ENCODE measurements at regions not wholly inside any gene's neighbourhood (a gene's known extent, or its start where the extent isn't known, plus 50 kb on each side); places are given as distances from the start of the nearest gene placed in this dataset.

DNA sequence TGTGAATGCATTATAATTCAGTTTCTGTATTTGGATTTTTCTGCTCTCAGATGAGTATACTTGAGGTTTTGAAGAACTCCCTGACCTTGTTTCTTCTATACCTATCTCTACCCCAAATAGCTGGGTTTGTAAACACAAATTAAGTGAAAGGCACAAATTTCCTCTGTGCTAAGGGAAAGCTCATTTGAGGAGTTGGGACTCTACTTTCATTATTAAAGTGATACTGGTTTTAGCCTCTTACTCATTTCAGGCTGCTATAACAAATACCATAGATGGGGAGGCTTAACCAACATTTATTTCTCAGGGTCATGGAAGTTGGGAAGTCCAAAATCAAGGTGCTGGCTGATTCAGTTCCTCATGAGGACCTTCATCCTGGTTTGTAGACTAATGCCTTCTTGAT lies 97.2 kb upstream of the ANKH start:
- no peak overlapping the region for H3K27ac ChIP-seq
- no peak overlapping the region for H3K4me3 ChIP-seq (ENCODE audit: low read depth in 1 of 2, low read length in 1 of 2)
- TF ChIP-seq, protein P1, sequence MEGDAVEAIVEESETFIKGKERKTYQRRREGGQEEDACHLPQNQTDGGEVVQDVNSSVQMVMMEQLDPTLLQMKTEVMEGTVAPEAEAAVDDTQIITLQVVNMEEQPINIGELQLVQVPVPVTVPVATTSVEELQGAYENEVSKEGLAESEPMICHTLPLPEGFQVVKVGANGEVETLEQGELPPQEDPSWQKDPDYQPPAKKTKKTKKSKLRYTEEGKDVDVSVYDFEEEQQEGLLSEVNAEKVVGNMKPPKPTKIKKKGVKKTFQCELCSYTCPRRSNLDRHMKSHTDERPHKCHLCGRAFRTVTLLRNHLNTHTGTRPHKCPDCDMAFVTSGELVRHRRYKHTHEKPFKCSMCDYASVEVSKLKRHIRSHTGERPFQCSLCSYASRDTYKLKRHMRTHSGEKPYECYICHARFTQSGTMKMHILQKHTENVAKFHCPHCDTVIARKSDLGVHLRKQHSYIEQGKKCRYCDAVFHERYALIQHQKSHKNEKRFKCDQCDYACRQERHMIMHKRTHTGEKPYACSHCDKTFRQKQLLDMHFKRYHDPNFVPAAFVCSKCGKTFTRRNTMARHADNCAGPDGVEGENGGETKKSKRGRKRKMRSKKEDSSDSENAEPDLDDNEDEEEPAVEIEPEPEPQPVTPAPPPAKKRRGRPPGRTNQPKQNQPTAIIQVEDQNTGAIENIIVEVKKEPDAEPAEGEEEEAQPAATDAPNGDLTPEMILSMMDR (IDR thresholded peaks at IDR 0.05), result no peak
- H3K27me3 ChIP-seq, result no peaks in the 10 kb centered on the region
- no peaks in the 10 kb centered on the region for H3K36me3 ChIP-seq
- no peaks in the 10 kb centered on the region for H3K9me3 ChIP-seq
- H3K4me1 ChIP-seq (ENCODE audit: control insufficient read depth in 1 of 2, insufficient read depth in 1 of 2, low read depth in 1 of 2, low read length in 1 of 2), result no peaks in the 10 kb centered on the region

DNA sequence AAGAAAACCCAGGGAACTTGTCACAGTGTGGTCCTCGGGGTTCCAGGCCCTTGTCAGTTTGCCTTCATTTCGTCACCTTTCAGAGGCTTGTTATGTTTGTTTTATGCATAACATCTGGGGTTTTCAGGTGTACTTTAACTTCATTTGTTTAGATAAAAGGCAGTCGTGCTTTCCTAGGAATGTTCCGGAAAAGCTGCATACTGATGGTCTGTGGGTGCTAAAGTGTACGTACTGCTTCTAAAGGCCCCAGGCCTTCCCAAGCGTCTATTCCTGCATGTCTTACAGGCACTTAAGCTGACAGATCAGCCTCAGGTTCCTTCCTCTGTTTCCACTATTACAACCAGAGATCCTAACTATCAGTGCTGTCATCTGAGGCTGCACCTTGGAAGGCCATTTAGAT lies 95.6 kb upstream of the ANKH start:
- no peak overlapping the region for H3K27ac ChIP-seq
- TF ChIP-seq, protein P1 (IDR thresholded peaks at IDR 0.05), result no peak
- no peaks in the 10 kb centered on the region for H3K27me3 ChIP-seq
- H3K4me3 ChIP-seq (ENCODE audit: low read depth in 1 of 2, low read length in 1 of 2), result no peak overlapping the region
- H3K36me3 ChIP-seq, result no peaks in the 10 kb centered on the region
- H3K4me1 ChIP-seq (ENCODE audit: control insufficient read depth in 1 of 2, insufficient read depth in 1 of 2, low read depth in 1 of 2, low read length in 1 of 2), result no peaks in the 10 kb centered on the region
- no peaks in the 10 kb centered on the region for H3K9me3 ChIP-seq

DNA sequence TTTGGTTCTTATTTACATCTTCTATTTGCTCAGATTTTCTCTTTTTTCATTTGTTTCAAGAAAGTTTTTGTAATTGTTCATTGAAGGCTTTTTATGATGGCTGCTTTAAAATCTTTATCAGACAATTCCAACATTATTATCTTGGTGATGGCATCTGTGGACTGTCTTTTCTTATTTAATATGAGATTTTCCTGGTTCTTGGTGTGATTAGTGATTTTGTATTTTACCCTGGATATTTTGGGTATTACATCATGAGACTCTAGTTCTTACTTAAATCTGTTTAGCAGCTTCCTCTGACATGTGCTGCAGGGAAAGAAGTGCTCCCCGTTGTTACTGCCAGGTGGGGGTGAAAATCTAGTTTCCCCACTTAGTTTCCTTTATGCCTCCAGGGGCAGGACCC lies 94.2 kb upstream of the ANKH start:
- TF ChIP-seq, protein P1 (IDR thresholded peaks at IDR 0.05), result no peak
- no peaks in the 10 kb centered on the region for H3K4me1 ChIP-seq (ENCODE audit: control insufficient read depth in 1 of 2, insufficient read depth in 1 of 2, low read depth in 1 of 2, low read length in 1 of 2)
- no peaks in the 10 kb centered on the region for H3K27me3 ChIP-seq
- no peak overlapping the region for H3K27ac ChIP-seq
- H3K4me3 ChIP-seq (ENCODE audit: low read depth in 1 of 2, low read length in 1 of 2), result no peak overlapping the region
- H3K36me3 ChIP-seq, result no peaks in the 10 kb centered on the region
- H3K9me3 ChIP-seq, result no peaks in the 10 kb centered on the region

DNA sequence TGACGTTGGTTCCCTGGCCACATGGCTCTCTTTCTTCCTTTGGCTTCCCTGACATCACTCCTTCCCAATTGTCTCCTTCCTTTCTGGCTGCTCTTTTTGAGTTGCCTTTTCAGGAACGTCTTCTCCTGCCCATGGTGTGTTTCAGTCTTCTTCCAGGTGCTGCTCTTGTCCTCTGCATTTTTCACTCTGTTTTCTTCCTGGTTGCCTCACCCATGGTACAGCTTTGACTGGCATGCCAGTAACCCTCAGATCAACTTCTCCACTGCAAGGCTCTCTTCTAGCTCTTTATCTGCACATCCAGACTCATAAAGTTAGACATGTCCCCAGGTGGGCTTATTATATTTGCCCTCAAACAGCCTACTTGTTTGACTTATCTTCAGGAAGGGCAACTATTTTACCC lies 91.0 kb upstream of the ANKH start:
- no peaks in the 10 kb centered on the region for H3K4me1 ChIP-seq (ENCODE audit: control insufficient read depth in 1 of 2, insufficient read depth in 1 of 2, low read depth in 1 of 2, low read length in 1 of 2)
- no peak overlapping the region for H3K27ac ChIP-seq
- H3K36me3 ChIP-seq, result no peaks in the 10 kb centered on the region
- H3K4me3 ChIP-seq (ENCODE audit: low read depth in 1 of 2, low read length in 1 of 2), result no peak overlapping the region
- no peaks in the 10 kb centered on the region for H3K9me3 ChIP-seq
- H3K27me3 ChIP-seq, result no peaks in the 10 kb centered on the region
- TF ChIP-seq, protein P1 (IDR thresholded peaks at IDR 0.05), result no peak

DNA sequence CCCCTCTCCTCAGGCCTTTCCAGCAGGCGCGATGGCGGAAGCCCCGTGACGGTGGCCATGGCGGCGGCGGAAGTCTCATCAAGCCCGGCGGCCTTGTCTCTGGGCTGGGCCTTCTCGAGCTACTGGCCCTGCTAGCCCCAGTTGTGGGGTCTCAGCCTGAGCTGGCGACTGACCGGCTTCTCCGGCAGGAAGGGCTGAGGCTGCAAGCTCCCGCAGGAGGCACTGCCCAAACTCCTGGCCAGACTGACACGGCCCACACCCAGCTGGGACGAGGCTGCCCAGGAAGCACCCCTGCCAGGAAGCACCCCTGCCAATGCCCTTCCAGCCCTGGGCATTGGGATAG lies 88.5 kb upstream of the ANKH start:
- H3K4me1 ChIP-seq (ENCODE audit: control insufficient read depth in 1 of 2, insufficient read depth in 1 of 2, low read depth in 1 of 2, low read length in 1 of 2), result no peaks in the 10 kb centered on the region
- TF ChIP-seq, protein P1 (IDR thresholded peaks at IDR 0.05), result no peak
- no peaks in the 10 kb centered on the region for H3K27me3 ChIP-seq
- H3K4me3 ChIP-seq (ENCODE audit: low read depth in 1 of 2, low read length in 1 of 2), result no peak overlapping the region
- no peaks in the 10 kb centered on the region for H3K9me3 ChIP-seq
- H3K36me3 ChIP-seq, result no peaks in the 10 kb centered on the region
- no peak overlapping the region for H3K27ac ChIP-seq

Data from neutrophil (primary cell).